Activated CD8-positive, alpha-beta memory T cell treated with anti-CD3 and anti-CD28 coated beads, Interleukin-2, amount 50 U/mL, for 4 hours (primary cell): ENCODE measurements at regions not wholly inside any gene's neighbourhood (a gene's known extent, or its start where the extent isn't known, plus 50 kb on each side); places are given as distances from the start of the nearest gene placed in this dataset.

ENCODE experiments used
- DNase-seq: peaks from one replicate; pipeline ENCODE4 v3.0.0-alpha.2; 2020

- no peak for DNase-seq
Observed at GRCh38 chr2:219905640-219906039, 278.2 kb downstream of the SLC4A3 start.

GRCh38 chr2:219906114-219907010 lies 278.9 kb downstream of the SLC4A3 start:
- DNase-seq, result no peak

GRCh38 chr2:219907011-219907365 lies 279.6 kb downstream of the SLC4A3 start:
- no peak for DNase-seq

- no peak for DNase-seq
Observed at GRCh38 chr2:219908538-219908937, 281.1 kb downstream of the SLC4A3 start.

- DNase-seq, result no peak
Observed at GRCh38 chr2:219911541-219911940, 284.1 kb downstream of the SLC4A3 start.

DNA sequence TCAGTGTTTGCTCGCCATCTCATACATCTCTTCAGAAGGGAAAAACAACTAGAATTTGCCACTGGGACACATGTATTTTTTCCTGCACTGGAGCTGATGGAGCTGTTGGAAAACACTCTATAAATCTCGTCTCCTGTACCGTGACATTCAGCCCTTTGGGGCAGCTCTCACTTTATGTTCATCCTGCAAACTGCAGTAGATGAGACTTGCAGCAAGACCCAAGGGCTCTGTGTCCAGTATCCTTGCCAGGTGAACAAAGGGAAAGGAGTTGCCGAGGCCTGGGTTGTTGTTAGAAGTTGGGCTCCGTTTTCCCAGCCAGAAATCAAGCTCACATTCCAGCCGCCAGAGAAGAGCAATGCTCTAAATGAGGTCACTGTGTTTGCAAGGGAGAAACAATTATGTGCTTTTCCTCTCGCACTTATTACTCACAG lies 285.1 kb downstream of the SLC4A3 start:
- DNase-seq, result no peak

DNA sequence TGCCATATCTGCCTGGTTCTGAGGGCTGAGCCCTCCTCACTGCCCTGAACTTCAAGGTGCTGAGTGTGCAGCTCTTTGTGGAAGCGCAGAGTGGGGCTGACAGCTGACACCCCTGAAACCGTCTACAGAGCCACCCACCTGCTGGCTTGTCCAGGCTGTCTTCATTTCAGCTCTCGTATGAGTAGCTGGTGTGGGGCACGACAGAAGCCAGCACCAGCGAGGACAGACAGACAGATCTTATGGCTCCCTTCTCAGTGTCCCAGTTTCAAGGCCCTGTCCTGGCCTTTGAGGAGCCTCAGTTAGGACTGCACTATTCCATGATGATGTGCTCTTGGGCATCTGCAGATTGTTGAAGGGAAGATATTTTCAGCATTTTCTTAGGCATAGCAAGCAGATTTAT lies 287.1 kb downstream of the SLC4A3 start:
- no peak for DNase-seq

DNA sequence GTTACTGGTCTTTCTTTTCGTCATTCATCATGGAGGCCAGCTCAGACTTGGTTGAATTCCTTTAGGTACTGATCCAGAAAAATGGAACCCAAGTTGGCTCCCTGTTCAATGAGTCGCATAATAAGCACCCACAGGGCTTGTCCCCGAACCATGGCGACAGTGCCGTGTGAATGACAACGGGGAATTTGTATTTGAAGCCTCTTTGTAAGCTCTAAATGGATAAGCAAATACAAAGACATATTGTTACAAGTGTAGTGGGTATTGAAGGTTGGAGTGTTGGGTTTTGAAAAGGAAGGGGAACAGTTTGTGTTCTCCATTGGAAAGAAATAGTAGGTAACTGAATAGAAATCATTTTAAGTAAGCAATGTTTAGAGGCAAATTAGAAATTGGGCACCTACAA lies 288.9 kb downstream of the SLC4A3 start:
- DNase-seq, result no peak

DNA sequence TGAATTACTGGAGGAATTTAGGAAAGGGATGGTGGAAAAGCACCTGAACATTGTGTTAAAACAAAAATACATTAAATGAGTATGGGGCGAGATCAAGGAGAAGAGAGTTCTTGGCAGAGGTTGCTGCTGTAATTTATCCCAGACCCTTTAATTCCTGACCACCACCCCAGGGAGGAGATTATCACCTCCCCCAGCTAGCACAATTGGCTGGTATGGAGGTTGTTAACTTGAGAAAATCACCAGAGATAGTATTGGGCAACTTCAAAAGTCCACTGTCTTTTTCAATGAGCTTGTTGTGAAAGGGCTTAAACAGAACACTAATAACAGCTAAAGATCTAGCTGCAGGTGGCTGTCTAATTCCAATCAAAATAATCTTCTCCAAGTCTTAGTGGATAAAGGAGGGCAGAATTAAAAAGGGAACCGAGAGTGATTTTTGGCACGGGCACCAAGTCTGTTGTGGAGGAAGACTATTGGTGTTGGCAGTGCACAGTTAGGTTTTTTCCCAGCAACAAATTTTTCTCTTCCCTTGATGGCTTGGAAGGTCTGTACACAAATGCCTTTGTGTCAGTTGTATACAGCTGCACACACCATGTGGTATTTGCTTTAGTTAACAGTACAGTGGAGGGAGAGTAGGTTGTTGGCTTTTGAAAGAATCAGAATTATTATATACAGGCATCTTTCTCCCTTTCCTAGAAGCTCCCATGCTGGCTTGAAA lies 289.5 kb downstream of the SLC4A3 start:
- no peak for DNase-seq

DNA sequence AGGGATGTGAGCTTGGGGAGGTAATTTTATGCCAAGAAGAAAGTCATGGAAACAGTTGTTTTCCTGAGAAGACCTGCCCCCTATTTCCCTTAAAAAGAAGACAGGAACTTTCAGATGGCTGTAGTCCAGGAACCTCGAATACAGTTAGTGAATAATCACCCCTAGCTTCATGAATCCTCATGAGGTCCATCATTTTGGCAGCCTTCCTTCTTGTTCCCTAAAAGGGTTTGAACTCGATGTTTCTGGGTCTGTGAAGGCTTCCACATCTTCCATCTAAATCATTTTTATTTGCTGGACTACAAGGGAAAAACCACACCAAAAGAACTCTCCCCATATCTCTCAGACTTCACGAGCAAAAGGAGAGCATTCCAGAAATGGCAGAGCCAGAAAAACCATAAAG lies 290.8 kb downstream of the SLC4A3 start:
- no peak for DNase-seq

GRCh38 chr2:219918944-219919343 lies 291.5 kb downstream of the SLC4A3 start:
- no peak for DNase-seq

DNA sequence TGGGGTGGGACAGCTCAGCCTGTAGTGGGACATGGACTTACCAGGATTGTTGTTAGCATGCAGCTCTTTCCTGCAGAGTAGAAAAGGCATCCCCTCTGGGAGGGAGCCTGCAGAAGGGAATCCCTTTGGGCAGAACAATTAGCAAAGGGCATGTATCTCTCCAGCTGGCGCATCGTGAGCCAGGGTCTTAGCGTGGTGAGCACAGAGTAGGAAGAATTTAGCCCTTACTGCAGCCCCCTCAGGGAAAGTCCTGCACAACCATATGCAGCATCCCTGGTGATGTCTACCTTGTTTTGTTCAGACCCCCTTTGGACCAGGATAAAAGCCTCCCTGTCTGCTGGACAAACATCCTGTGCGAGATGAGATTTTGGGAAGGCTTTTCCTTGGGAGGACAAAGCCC lies 292.1 kb downstream of the SLC4A3 start:
- no peak for DNase-seq

GRCh38 chr2:219929835-219930234 lies 302.4 kb downstream of the SLC4A3 start:
- no peak for DNase-seq

GRCh38 chr2:219939647-219940046 lies 312.2 kb downstream of the SLC4A3 start:
- no peak for DNase-seq

- DNase-seq, result no peak
Observed at GRCh38 chr2:219944866-219945265, 317.4 kb downstream of the SLC4A3 start.

DNA sequence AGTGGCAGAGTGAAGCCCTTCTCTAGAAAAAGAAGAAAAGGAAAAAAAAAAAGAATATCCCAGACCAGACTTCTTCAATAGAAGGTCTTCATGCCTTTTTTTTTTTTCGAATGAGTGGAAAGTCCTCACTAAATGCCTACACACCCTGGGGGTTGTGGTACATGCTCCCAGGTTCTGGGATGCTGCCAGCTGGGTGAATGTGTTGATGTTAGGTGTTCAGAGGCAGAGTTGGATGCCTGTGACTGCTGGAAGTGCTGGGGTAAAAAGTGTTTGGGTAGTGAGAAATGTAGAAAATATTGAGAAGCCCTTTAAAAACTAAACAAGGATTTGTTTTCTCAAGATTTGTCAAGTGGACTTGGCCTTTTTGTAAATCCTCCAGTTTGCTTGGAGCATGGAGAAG lies 318.6 kb downstream of the SLC4A3 start:
- DNase-seq, result no peak

- no peak for DNase-seq
Observed at GRCh38 chr2:219946529-219946928, 319.1 kb downstream of the SLC4A3 start.

GRCh38 chr2:219947575-219947974 lies 320.1 kb downstream of the SLC4A3 start:
- no peak for DNase-seq

DNA sequence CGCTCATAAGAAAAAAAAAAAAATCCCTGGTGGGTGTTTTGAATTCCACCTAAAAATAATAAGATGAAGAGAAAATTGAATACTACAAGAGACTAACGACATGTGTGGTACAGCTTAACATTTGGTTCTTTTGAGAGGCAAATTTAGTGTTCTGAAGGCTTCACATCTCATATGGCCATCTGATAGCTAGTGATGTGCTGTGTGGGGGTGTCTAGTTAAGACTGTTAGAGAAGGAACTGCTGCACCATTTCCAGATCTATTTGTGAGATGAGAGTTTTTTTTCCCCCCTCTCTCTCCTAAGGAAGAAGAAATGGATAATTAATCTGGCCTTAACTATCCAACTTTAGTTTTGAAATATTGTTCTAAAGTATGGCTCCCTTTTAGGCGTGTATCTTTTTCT lies 321.6 kb downstream of the SLC4A3 start:
- DNase-seq, result no peak

GRCh38 chr2:219951099-219951498 lies 323.7 kb downstream of the SLC4A3 start:
- no peak for DNase-seq

- no peak for DNase-seq
Observed at GRCh38 chr2:219954331-219954730, 326.9 kb downstream of the SLC4A3 start.

GRCh38 chr2:219957820-219958219 lies 330.4 kb downstream of the SLC4A3 start:
- DNase-seq, result no peak

DNA sequence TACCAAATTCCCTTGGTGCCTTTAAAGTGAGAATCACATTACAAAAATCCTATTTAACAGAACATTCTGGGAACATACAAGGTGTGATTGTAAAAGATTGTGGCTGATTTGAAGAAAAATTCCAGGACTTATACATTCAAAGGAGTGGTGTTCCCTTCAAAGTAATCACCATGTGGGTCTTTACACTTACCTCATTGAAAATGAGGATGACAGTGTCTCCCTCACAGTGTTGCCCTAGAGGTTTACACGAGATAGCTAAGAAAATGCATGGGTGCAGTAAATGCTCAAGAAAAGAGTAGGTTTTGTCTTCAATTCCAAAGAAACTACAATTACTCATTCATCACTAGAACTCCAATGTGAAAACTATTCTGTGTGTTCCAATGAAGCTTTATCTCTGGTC lies 331.5 kb downstream of the SLC4A3 start:
- no peak for DNase-seq

- no peak for DNase-seq
Observed at GRCh38 chr2:219959471-219959870, 332.0 kb downstream of the SLC4A3 start.
